ENCODE measurements at regions not wholly inside any gene's neighbourhood (a gene's known extent, or its start where the extent isn't known, plus 50 kb on each side); places are given as distances from the start of the nearest gene placed in this dataset.

GRCh38 chr11:92667486-92668152 is 301.8 kb upstream of the MTNR1B start:
- H2AFZ ChIP-seq (ENCODE audit: low read depth, low read length, severe bottlenecking): no peak overlapping the region
- no peaks in the 10 kb centered on the region for H3K79me2 ChIP-seq (ENCODE audit: insufficient read depth, low read length)
- no peak overlapping the region for H3K4me2 ChIP-seq (ENCODE audit: low read depth, low read length, poor library complexity, severe bottlenecking)
- H3K4me3 ChIP-seq (ENCODE audit: insufficient read depth, low read length, poor library complexity, severe bottlenecking): no peak overlapping the region
- no peaks in the 10 kb centered on the region for H3K9me3 ChIP-seq (ENCODE audit: insufficient read depth, low read length)
- no peak overlapping the region for H3K27ac ChIP-seq (ENCODE audit: low read depth, low read length)
- H3K27me3 ChIP-seq (ENCODE audit: low read length): no peaks in the 10 kb centered on the region
- TF ChIP-seq CTCF (IDR thresholded peaks at IDR 0.05; ENCODE audit: insufficient read depth, low read length, poor library complexity, severe bottlenecking): no peak
- no peak for TF ChIP-seq EZH2phosphoT487 (conservative IDR thresholded peaks at IDR 0.05; ENCODE audit: low read length)
- H3K36me3 ChIP-seq (ENCODE audit: low read length): no peaks in the 10 kb centered on the region
- no peaks in the 10 kb centered on the region for H4K20me1 ChIP-seq (ENCODE audit: low read depth, low read length)
- no peaks in the 10 kb centered on the region for H3K9me2 ChIP-seq (replicated peaks; ENCODE audit: insufficient read depth, low read length)
- H3F3A ChIP-seq (ENCODE audit: insufficient read depth): no peaks in the 10 kb centered on the region
- no peak overlapping the region for H3K9ac ChIP-seq (ENCODE audit: low read length)

GRCh38 chr11:92670308-92670890 is 299.1 kb upstream of the MTNR1B start:
- Histone ChIP-seq H3K9me3 (ENCODE audit: insufficient read depth, low read length) (no peaks in the 10 kb centered on the region), H3K27me3 (ENCODE audit: low read length) (no peaks in the 10 kb centered on the region), H3K79me2 (ENCODE audit: insufficient read depth, low read length) (no peaks in the 10 kb centered on the region), H2AFZ (ENCODE audit: low read depth, low read length, severe bottlenecking) (no peak overlapping the region), H3F3A (ENCODE audit: insufficient read depth) (no peaks in the 10 kb centered on the region), H3K9ac (ENCODE audit: low read length) (no peak overlapping the region), H3K4me2 (ENCODE audit: low read depth, low read length, poor library complexity, severe bottlenecking) (no peak overlapping the region), H4K20me1 (ENCODE audit: low read depth, low read length) (no peaks in the 10 kb centered on the region), H3K27ac (ENCODE audit: low read depth, low read length) (no peak overlapping the region), H3K36me3 (ENCODE audit: low read length) (no peaks in the 10 kb centered on the region), H3K9me2 (replicated peaks; ENCODE audit: insufficient read depth, low read length) (no peaks in the 10 kb centered on the region), H3K4me3 (ENCODE audit: insufficient read depth, low read length, poor library complexity, severe bottlenecking) (no peak overlapping the region)
- TF ChIP-seq EZH2phosphoT487 (conservative IDR thresholded peaks at IDR 0.05; ENCODE audit: low read length): no peak
- no peak for TF ChIP-seq CTCF (IDR thresholded peaks at IDR 0.05; ENCODE audit: insufficient read depth, low read length, poor library complexity, severe bottlenecking)

- no peaks in the 10 kb centered on the region for H3F3A ChIP-seq (ENCODE audit: insufficient read depth)
- H3K27ac ChIP-seq (ENCODE audit: low read depth, low read length): no peak overlapping the region
- no peak for TF ChIP-seq EZH2phosphoT487 (conservative IDR thresholded peaks at IDR 0.05; ENCODE audit: low read length)
- TF ChIP-seq CTCF (IDR thresholded peaks at IDR 0.05; ENCODE audit: insufficient read depth, low read length, poor library complexity, severe bottlenecking): no peak
- no peaks in the 10 kb centered on the region for H3K36me3 ChIP-seq (ENCODE audit: low read length)
- no peak overlapping the region for H3K4me2 ChIP-seq (ENCODE audit: low read depth, low read length, poor library complexity, severe bottlenecking)
- no peaks in the 10 kb centered on the region for H3K79me2 ChIP-seq (ENCODE audit: insufficient read depth, low read length)
- H3K9me3 ChIP-seq (ENCODE audit: insufficient read depth, low read length): no peaks in the 10 kb centered on the region
- no peak overlapping the region for H3K9ac ChIP-seq (ENCODE audit: low read length)
- no peak overlapping the region for H2AFZ ChIP-seq (ENCODE audit: low read depth, low read length, severe bottlenecking)
- H3K4me3 ChIP-seq (ENCODE audit: insufficient read depth, low read length, poor library complexity, severe bottlenecking): no peak overlapping the region
- H3K9me2 ChIP-seq (replicated peaks; ENCODE audit: insufficient read depth, low read length): no peaks in the 10 kb centered on the region
- no peaks in the 10 kb centered on the region for H3K27me3 ChIP-seq (ENCODE audit: low read length)
- no peaks in the 10 kb centered on the region for H4K20me1 ChIP-seq (ENCODE audit: low read depth, low read length)
Observed at GRCh38 chr11:92671081-92671480, 298.4 kb upstream of the MTNR1B start.

Data from SU-DHL-6 (cell line).